ENCODE measurements at regions not wholly inside any gene's neighbourhood (a gene's known extent, or its start where the extent isn't known, plus 50 kb on each side); places are given as distances from the start of the nearest gene placed in this dataset.
A peak's percentile ranks its signal among the peaks of the same experiment; 100 is the strongest.

DNA sequence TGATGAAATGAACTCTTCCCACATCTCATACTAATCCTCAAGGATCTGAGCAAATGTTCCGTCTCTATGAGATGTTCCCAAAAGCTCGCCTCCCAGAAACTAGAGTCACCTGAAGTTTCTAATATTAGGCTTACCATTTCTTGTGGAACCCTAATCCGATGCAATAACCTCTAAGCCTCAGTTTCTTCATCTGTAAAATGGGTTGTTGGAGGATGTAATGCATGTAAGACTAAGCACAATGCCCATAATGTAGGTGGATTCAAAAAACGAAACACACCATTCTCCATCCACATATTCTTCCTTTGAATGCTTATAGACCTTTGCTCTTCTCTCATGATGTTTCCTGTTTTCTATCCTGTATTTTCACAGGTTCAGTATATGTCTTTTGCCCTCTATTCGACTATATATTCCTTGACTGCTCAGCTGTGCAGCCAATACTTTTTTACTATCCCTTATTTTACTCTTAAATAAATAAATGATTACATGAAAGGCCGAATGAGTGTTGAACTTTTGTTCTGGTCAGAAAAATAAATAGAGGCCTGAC, 307.3 kb upstream of the G2E3 start:
- no peaks in the 10 kb centered on the region for H3K36me3 ChIP-seq (ENCODE audit: insufficient read depth, low read depth, low read length)
- H3K4me3 ChIP-seq (ENCODE audit: low read length), result no peak overlapping the region
- H3K27ac ChIP-seq (ENCODE audit: low read length), result no peak overlapping the region
- peaks cover 9% of the 10 kb centered on the region for H3K4me1 ChIP-seq (ENCODE audit: insufficient read depth, low read length)
- no peak overlapping the region for H3K9ac ChIP-seq (ENCODE audit: low read depth, low read length)
- H3K27me3 ChIP-seq (ENCODE audit: insufficient read depth, low read length), result no peaks in the 10 kb centered on the region
- H3K9me3 ChIP-seq (ENCODE audit: insufficient read depth, low read depth, low read length), result no peaks in the 10 kb centered on the region; the same call in 1 of the 2 replicates

DNA sequence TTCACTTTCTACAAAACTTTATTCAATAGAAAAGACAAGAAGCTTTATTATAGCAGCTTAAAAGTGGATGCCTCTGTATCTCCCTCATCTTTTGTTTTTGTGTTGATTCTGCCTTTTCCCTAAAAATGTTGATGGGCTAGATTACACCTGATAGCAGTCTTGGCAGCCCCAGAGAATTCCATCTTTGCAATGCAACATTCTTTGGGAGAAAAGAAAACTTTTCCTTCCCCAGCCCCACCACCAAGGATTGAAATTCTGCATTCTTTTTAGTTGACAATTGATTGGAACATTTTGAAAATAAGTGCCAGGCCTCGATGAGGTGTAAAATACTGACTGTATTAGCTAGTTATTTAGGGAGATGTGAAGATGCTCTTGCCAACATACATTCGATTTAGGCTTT, 306.8 kb upstream of the G2E3 start:
- H3K9ac ChIP-seq (ENCODE audit: low read depth, low read length), result no peak overlapping the region
- H3K36me3 ChIP-seq (ENCODE audit: insufficient read depth, low read depth, low read length), result no peaks in the 10 kb centered on the region
- H3K4me3 ChIP-seq (ENCODE audit: low read length), result no peak overlapping the region
- H3K27ac ChIP-seq (ENCODE audit: low read length), result no peak overlapping the region
- H3K27me3 ChIP-seq (ENCODE audit: insufficient read depth, low read length), result no peaks in the 10 kb centered on the region
- no peaks in the 10 kb centered on the region; the same call in 1 of the 2 replicates for H3K9me3 ChIP-seq (ENCODE audit: insufficient read depth, low read depth, low read length)
- peaks cover 9% of the 10 kb centered on the region for H3K4me1 ChIP-seq (ENCODE audit: insufficient read depth, low read length)

DNA sequence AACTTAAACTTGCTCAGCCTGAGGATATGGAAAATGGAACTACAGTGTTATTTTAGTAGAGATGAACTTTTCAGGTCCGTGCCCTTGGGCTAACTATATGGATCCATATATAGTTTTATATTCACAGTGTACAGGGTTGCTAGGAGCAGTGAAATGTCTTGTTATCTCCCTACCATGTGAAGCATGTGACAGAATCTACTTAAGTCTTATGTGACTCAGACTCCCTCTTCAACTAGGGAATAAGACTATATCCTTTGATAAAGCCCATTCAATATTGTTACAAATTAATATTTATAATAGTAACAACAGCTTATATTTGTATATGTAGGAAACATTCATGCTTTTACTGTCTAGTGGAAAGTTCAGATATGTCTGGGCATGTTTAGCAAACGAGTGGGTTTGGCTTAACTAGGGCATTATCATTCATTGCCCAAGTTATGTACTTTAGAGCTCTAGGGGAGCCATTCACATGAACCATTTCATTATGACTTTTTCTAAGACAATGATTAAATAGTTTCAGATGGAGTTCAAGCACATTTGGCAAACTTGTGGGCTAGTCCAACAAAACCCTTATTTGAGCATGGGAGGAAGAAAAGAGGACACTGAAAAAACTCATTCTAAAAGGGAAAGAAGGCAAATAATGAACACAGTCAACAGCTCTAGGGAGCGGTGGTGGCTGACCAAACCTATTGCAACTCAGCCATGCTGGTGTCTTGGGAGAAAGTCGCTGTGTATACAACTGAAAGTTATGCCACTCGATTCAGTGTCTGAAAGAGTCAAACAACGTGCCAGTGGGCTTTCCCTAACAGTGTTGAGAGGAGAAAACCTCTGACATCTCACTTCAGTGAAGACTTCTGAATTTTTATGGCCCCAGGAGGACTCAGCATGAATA, 305.9 kb upstream of the G2E3 start:
- no peaks in the 10 kb centered on the region for H3K36me3 ChIP-seq (ENCODE audit: insufficient read depth, low read depth, low read length)
- no peak overlapping the region for H3K4me3 ChIP-seq (ENCODE audit: low read length)
- peaks cover 9% of the 10 kb centered on the region for H3K4me1 ChIP-seq (ENCODE audit: insufficient read depth, low read length)
- H3K9me3 ChIP-seq (ENCODE audit: insufficient read depth, low read depth, low read length), result no peaks in the 10 kb centered on the region; the same call in 1 of the 2 replicates
- no peak overlapping the region for H3K9ac ChIP-seq (ENCODE audit: low read depth, low read length)
- H3K27me3 ChIP-seq (ENCODE audit: insufficient read depth, low read length), result no peaks in the 10 kb centered on the region
- H3K27ac ChIP-seq (ENCODE audit: low read length), result no peak overlapping the region

DNA sequence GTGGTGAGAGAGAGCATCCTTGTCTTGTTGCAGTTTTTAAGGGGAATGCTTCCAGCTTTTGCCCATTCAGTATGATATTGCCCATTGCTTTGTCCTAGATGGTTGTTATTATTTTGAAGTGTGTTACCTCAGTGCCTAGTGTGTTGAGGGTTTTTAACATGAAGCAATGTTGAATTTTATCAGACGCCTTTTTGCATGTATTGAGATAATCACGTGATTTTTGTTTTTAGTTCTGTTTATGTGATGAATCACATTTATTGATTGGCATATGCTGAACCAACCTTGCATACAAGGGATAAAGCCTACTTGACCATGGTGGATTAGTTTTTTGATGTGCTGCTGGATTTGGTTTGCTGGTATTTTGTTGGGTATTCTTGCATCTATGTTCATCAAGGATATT, 302.3 kb upstream of the G2E3 start:
- Histone ChIP-seq H3K27me3 (ENCODE audit: insufficient read depth, low read length) (no peaks in the 10 kb centered on the region), H3K9ac (ENCODE audit: low read depth, low read length) (no peak overlapping the region), H3K36me3 (ENCODE audit: insufficient read depth, low read depth, low read length) (no peaks in the 10 kb centered on the region), H3K4me1 (ENCODE audit: insufficient read depth, low read length) (peaks cover 18% of the 10 kb centered on the region), H3K27ac (ENCODE audit: low read length) (no peak overlapping the region), H3K9me3 (ENCODE audit: insufficient read depth, low read depth, low read length) (no peaks in the 10 kb centered on the region; the same call in 1 of the 2 replicates), H3K4me3 (ENCODE audit: low read length) (no peak overlapping the region)

DNA sequence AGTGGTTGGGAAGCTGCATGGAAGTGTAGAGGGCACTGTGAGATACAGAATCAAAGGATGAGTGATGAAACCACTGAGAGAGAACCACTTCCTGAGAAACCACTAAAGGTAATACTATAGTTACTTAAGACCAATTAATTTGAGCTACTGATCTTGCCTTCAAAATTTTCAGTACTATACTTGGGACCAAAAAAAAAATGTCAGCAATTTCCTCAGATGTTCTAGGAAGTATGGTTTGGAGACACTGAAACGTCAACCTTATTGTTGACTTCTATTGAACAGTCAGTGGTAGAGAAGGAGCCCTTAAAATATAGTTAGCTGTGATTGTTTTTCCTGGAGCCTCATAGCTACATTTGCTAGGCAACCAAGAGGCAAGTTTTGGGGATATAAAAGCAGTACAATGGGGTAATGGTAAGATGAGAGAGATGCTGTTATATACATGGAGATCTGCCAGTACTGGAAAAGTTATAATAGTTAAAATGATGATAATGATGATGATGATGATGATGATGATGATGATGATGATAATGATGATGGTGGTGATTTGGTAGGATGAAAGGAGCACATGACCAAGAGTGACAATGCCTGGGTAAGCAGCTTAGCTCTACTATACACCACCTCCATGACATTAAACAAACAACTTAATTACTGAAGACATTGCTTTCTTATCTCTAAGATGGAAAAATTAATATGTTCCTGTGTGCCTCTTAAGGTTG, 300.9 kb upstream of the G2E3 start:
- Histone ChIP-seq H3K36me3 (ENCODE audit: insufficient read depth, low read depth, low read length) (no peaks in the 10 kb centered on the region), H3K9ac (ENCODE audit: low read depth, low read length) (no peak overlapping the region), H3K4me1 (ENCODE audit: insufficient read depth, low read length) (peaks cover 18% of the 10 kb centered on the region), H3K9me3 (ENCODE audit: insufficient read depth, low read depth, low read length) (no peaks in the 10 kb centered on the region; the same call in 1 of the 2 replicates), H3K4me3 (ENCODE audit: low read length) (no peak overlapping the region), H3K27ac (ENCODE audit: low read length) (no peak overlapping the region), H3K27me3 (ENCODE audit: insufficient read depth, low read length) (no peaks in the 10 kb centered on the region)

DNA sequence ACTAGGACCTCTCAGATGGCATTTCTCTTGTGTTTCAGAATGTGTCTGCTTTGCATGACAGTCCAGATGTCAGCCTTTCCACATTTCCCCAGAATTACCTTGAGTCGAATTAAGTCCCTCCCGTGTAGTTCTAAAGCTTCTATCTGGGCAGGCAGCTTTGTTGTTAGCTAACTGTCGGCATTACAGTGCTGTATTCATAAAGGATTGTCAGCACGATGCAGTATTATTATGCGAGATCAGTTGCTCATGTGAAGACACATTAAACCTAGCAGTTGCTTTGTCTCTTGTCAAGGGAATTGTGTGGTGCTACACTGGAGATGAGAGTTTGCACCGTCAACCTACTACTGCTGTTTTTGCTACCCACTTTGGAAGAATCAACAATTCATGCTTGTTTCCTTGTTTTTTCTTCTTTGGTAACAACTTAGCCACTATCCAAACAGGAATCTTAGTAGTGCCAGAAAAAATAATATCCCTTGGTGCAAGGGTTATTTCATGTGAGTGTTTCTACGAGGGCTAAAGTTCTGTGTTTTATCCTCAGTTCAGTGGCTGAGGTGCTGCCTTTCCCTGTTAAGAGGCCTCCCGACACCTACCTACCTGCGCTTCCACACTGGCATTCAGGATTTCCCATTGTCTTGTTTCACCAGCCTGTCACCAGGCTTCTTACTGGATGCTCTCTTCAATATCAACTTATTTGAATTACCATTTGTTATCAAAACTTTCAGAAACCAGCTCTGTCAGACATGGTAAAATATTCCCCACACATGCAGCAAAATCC, 297.9 kb upstream of the G2E3 start:
- H3K9ac ChIP-seq (ENCODE audit: low read depth, low read length), result no peak overlapping the region
- H3K9me3 ChIP-seq (ENCODE audit: insufficient read depth, low read depth, low read length), result no peaks in the 10 kb centered on the region
- H3K4me1 ChIP-seq (ENCODE audit: insufficient read depth, low read length), result peaks cover 10% of the 10 kb centered on the region
- no peaks in the 10 kb centered on the region for H3K36me3 ChIP-seq (ENCODE audit: insufficient read depth, low read depth, low read length)
- no peaks in the 10 kb centered on the region for H3K27me3 ChIP-seq (ENCODE audit: insufficient read depth, low read length)
- no peak overlapping the region for H3K4me3 ChIP-seq (ENCODE audit: low read length)
- no peak overlapping the region for H3K27ac ChIP-seq (ENCODE audit: low read length)

DNA sequence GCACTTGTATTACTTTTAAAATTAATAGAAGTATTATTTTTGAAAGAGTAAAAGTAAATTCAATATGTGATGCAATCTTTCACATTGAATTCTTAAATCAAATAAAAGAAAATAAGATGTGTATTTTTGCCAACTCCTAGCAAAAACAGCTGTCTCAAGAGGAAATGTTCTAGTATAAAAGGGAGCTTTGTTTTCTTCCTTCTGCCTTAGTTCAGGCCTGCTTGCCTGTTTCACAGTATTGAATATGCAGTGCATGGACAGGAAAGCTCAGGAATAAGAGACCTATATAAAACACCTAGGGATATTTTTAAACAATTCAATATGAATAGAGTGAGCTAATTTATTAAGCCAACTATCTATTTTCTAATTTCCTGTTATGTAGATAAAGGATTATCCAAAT, 294.8 kb upstream of the G2E3 start:
- H3K9ac ChIP-seq (ENCODE audit: low read depth, low read length), result no peak overlapping the region
- H3K4me3 ChIP-seq (ENCODE audit: low read length), result no peak overlapping the region
- H3K9me3 ChIP-seq (ENCODE audit: insufficient read depth, low read depth, low read length), result no peaks in the 10 kb centered on the region
- peaks cover 13% of the 10 kb centered on the region for H3K4me1 ChIP-seq (ENCODE audit: insufficient read depth, low read length)
- H3K36me3 ChIP-seq (ENCODE audit: insufficient read depth, low read depth, low read length), result no peaks in the 10 kb centered on the region
- H3K27me3 ChIP-seq (ENCODE audit: insufficient read depth, low read length), result no peaks in the 10 kb centered on the region
- H3K27ac ChIP-seq (ENCODE audit: low read length), result no peak overlapping the region

DNA sequence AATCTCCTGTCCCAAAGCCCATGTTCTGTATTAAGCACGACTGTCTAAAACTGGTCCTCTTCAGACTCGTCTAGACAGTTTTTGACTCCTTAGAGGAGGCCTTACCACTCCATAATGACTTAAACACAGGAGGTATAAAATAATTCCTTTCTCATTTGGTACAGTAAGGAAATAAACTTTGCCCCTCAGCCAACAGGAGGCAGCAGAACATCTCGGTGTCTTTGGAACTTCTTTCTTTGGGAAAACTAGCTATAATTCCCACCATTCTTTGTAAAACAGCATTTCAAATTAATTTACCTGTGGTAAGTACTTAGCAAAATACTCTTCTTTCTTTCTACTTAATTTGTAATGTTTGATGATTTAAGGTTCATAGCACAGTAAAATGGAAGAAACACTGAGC, 292.7 kb upstream of the G2E3 start:
- Histone ChIP-seq H3K27ac (ENCODE audit: low read length) (no peak overlapping the region), H3K4me1 (ENCODE audit: insufficient read depth, low read length) (peaks cover 6% of the 10 kb centered on the region; the same call in 1 of the 2 replicates), H3K9ac (ENCODE audit: low read depth, low read length) (no peak overlapping the region), H3K36me3 (ENCODE audit: insufficient read depth, low read depth, low read length) (no peaks in the 10 kb centered on the region), H3K27me3 (ENCODE audit: insufficient read depth, low read length) (peaks cover 10% of the 10 kb centered on the region), H3K4me3 (ENCODE audit: low read length) (no peak overlapping the region), H3K9me3 (ENCODE audit: insufficient read depth, low read depth, low read length) (no peaks in the 10 kb centered on the region)

DNA sequence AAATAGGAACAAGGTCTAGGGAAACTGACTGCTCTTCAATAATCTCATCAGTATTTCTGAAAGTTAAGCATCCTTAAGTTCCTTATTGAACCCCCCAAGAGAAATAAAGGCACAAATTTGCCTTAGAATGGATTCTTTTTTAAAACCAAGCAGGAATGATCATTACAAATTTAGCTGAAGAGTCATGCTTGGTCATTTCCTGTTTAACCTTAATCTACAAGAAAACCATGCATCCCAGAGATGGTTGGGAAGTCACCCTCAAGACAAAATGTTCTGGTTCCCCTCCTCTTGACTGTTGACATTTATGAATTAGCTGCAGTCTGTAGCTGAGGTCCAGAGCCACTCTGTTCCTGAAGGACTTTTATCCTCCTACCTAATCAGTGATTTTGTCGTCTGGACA, 291.8 kb upstream of the G2E3 start:
- no peak overlapping the region for H3K27ac ChIP-seq (ENCODE audit: low read length)
- peaks cover 4% of the 10 kb centered on the region; the same call in 1 of the 2 replicates for H3K4me1 ChIP-seq (ENCODE audit: insufficient read depth, low read length)
- H3K9me3 ChIP-seq (ENCODE audit: insufficient read depth, low read depth, low read length), result no peaks in the 10 kb centered on the region
- H3K36me3 ChIP-seq (ENCODE audit: insufficient read depth, low read depth, low read length), result no peaks in the 10 kb centered on the region
- no peak overlapping the region for H3K9ac ChIP-seq (ENCODE audit: low read depth, low read length)
- H3K4me3 ChIP-seq (ENCODE audit: low read length), result no peak overlapping the region
- H3K27me3 ChIP-seq (ENCODE audit: insufficient read depth, low read length), result peaks cover 10% of the 10 kb centered on the region

DNA sequence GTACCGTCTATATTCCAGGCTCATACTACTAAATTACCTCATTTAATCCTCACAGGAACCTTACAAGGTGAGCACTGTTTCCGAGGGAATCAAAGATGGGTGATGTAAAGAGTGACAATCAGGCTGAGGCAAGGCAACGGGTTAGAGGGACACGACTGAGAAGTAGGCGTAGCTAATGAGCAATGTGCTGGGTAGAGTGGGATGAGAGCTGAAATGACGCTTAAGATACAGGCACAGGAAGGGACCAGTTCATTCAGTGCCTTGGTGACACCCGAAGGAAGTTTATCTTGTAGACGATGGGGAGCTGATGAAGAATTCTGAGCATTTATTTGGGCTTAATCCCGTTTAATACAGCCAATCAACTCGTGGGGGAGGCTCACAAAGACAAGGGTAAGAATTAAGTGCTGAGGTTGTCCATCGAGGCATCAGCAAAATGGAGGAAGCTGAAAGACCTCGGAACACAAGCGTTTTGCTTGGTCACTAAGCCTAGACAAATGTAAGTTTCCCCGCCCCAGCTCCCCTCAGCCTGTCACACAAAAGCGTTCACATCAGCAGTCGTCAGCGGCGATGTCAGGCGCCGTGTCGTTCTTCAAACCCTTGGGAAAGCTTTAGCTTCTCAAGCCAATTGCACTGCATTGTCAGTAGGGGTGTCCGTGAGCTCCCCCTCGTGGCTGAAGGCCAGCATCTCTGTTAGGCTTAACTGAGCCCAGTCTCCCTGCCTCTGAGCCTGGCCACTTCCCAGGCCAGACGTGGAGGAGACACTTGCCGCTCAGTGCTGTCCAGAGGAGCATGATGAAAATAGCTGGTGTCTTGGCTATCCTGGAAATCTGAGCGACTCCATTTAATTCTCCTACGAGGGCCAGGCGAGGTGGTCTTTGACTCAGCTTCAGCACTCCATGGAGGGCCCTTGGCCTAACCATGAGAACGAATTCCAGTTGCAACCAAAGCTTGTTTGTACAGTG, 288.5 kb upstream of the G2E3 start:
- Histone ChIP-seq H3K27me3 (ENCODE audit: insufficient read depth, low read length) (peaks cover 10% of the 10 kb centered on the region), H3K36me3 (ENCODE audit: insufficient read depth, low read depth, low read length) (no peaks in the 10 kb centered on the region), H3K4me3 (ENCODE audit: low read length) (peak overlapping the region; percentile 57), H3K4me1 (ENCODE audit: insufficient read depth, low read length) (peaks cover 4% of the 10 kb centered on the region; the same call in 1 of the 2 replicates), H3K9me3 (ENCODE audit: insufficient read depth, low read depth, low read length) (no peaks in the 10 kb centered on the region), H3K9ac (ENCODE audit: low read depth, low read length) (no peak overlapping the region), H3K27ac (ENCODE audit: low read length) (no peak overlapping the region)

Measured in iPS-20b (cell line).